ENCODE measurements at regions not wholly inside any gene's neighbourhood (a gene's known extent, or its start where the extent isn't known, plus 50 kb on each side); places are given as distances from the start of the nearest gene placed in this dataset.

DNA sequence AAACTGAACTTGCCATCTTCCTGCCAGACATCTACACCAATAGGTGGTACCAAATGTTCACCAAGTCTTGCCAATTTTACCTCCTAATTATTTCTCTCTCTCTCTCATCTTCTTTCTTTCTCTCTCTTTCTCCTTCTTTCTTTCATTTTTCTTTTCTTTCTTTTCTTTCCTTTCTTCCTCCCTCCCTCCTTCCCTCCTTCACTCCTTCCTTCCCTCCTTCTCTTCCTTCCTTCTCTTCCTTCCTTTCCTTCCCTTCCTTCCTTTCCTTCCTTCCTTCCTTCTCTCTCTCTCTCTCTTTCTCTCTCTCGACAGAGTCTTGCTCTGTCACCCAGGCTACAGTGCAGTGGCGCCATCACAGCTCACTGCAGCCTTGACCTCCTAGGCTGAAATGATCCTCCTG is 55.4 kb upstream of the PSMA6 start:
- H3K27me3 ChIP-seq (ENCODE audit: control insufficient read depth in 5 of 5, insufficient read depth in 4 of 5, low read length in 5 of 5): no peaks in the 10 kb centered on the region
- no peak overlapping the region for H3K9ac ChIP-seq (ENCODE audit: low read length in 5 of 5)

DNA sequence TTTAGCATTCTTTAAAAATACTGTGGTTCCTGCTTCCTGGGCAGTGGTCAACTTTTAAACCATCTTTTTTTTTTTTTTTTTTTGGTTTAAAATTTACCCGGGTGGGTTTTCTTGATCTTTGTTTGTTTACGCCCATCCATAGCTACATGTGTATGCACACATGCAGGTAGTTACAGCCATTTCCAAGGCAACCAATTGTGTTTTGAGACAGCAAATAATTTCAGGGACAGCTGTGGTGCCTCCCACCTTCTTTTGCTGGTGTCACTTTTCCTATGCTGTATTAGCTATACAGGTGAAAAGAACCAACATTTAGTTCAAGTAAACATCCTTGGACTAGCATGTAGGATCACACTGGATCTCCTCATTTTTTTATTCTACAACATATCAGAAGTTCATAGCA is 52.0 kb upstream of the PSMA6 start:
- Histone ChIP-seq H3K9ac (ENCODE audit: low read length in 5 of 5) (no peak overlapping the region), H3K4me3 (ENCODE audit: low read depth in 1 of 5, low read length in 5 of 5) (no peak overlapping the region), H3K4me1 (ENCODE audit: control insufficient read depth in 5 of 5, insufficient read depth in 5 of 5, low read length in 5 of 5) (no peaks in the 10 kb centered on the region), H3K36me3 (ENCODE audit: control insufficient read depth in 5 of 5, insufficient read depth in 5 of 5, low read length in 5 of 5) (peaks cover 0 to 3% (median 0%) of the 10 kb centered on the region in 5 donors), H3K27ac (ENCODE audit: low read depth, low read length) (no peak overlapping the region), H3K9me3 (ENCODE audit: control insufficient read depth in 5 of 5, low read length in 5 of 5) (no peaks in the 10 kb centered on the region), H3K27me3 (ENCODE audit: control insufficient read depth in 5 of 5, insufficient read depth in 4 of 5, low read length in 5 of 5) (no peaks in the 10 kb centered on the region)

More for the DNA sequence above, 55.4 kb upstream of the PSMA6 start:
- no peak overlapping the region for H3K4me3 ChIP-seq (ENCODE audit: low read depth in 1 of 5, low read length in 5 of 5)
- H3K4me1 ChIP-seq (ENCODE audit: control insufficient read depth in 5 of 5, insufficient read depth in 5 of 5, low read length in 5 of 5): peaks cover 0 to 3% (median 0%) of the 10 kb centered on the region in 5 donors
- peaks cover 0 to 3% (median 0%) of the 10 kb centered on the region in 5 donors for H3K36me3 ChIP-seq (ENCODE audit: control insufficient read depth in 5 of 5, insufficient read depth in 5 of 5, low read length in 5 of 5)
- H3K27ac ChIP-seq (ENCODE audit: low read depth, low read length): no peak overlapping the region
- H3K9me3 ChIP-seq (ENCODE audit: control insufficient read depth in 5 of 5, low read length in 5 of 5): no peaks in the 10 kb centered on the region

Data from subcutaneous abdominal adipose tissue (tissue), 5 donors.